AG04449 (cell line): ENCODE measurements at regions not wholly inside any gene's neighbourhood (a gene's known extent, or its start where the extent isn't known, plus 50 kb on each side); places are given as distances from the start of the nearest gene placed in this dataset.

ENCODE experiments used
- CTCF ChIA-PET: fragments of 350-600 bp; formaldehyde crosslinking; extraction: SDS; loops from one replicate; lab custom pipeline; 2021; ENCODE audit warnings: antibody characterized with exemption; lab: Yijun Ruan, JAX
- POLR2A ChIA-PET: fragments of 400-600, 350-600 bp; formaldehyde crosslinking; extraction: SDS; loops from one replicate; lab custom pipeline; 2020; ENCODE audit warnings: antibody characterized with exemption, inconsistent platforms; lab: Yijun Ruan, JAX
- DNase-seq: peaks from one replicate; pipeline ENCODE4 v3.0.0-alpha.2; 2010; ENCODE audit warnings: low read depth, low spot score
- H3K4me3 ChIP-seq: 2 replicates; pipeline ENCODE4 v1.5.1; 2011; ENCODE audit warnings: low read depth, mild to moderate bottlenecking, control low read depth, low read length
- CTCF ChIP-seq: IDR thresholded peaks from one replicate; pipeline ENCODE4 v1.5.1; 2011; ENCODE audit warnings: mild to moderate bottlenecking, moderate library complexity, low read length, control low read depth, inconsistent platforms; ENCODE audit not compliant: insufficient read depth; ENCODE audit errors: missing control alignments

GRCh38 chr1:47529520-47530098 is 91.8 kb downstream of the FOXD2 start:
- POLR2A ChIA-PET: no interaction called here
- CTCF ChIA-PET: interaction anchor here (0.7 to 6.4 kb wide), 10 partner anchors 10 to 197 kb away, joined by 3 to 38 read pairs (median 4); partner anchors contain the start of gene FOXD2
- peak; percentile 8 for TF ChIP-seq CTCF
- H3K4me3 ChIP-seq: no peak overlapping the region
- no peak for DNase-seq

- ChIA-PET POLR2A (interaction anchor here (0.6 to 1.0 kb wide), 2 partner anchors 101 to 354 kb away, joined by 3 read pairs; no protein-coding TSS in a partner anchor), CTCF (interaction anchor here (0.8 to 6.4 kb wide), 6 partner anchors 10 to 177 kb away, joined by 3 to 38 read pairs (median 4); no protein-coding TSS in a partner anchor)
- H3K4me3 ChIP-seq: peak overlapping the region; percentile 46
- TF ChIP-seq CTCF: no peak
- peak; percentile 10 for DNase-seq
Measured at GRCh38 chr1:47532921-47533792, 95.3 kb downstream of the FOXD2 start.

GRCh38 chr1:47533793-47534328 is 96.0 kb downstream of the FOXD2 start:
- no peak for DNase-seq
- ChIA-PET POLR2A (interaction anchor here (0.6 to 1.0 kb wide), 2 partner anchors 102 to 355 kb away, joined by 3 read pairs; no protein-coding TSS in a partner anchor), CTCF (interaction anchor here (1.0 to 6.4 kb wide), 3 partner anchors 98 to 176 kb away, joined by 3 to 38 read pairs (median 4); no protein-coding TSS in a partner anchor)
- H3K4me3 ChIP-seq: peak overlapping the region; percentile 12; the same call in 1 of the 2 replicates
- TF ChIP-seq CTCF: no peak

GRCh38 chr1:47534436-47534835 is 96.6 kb downstream of the FOXD2 start:
- no peak for TF ChIP-seq CTCF
- POLR2A ChIA-PET: no interaction called here
- no peak overlapping the region for H3K4me3 ChIP-seq
- no peak for DNase-seq
- CTCF ChIA-PET: no interaction called here

GRCh38 chr1:47536646-47537118 is 98.8 kb downstream of the FOXD2 start:
- H3K4me3 ChIP-seq: no peak overlapping the region
- POLR2A ChIA-PET: no interaction called here
- no peak for TF ChIP-seq CTCF
- CTCF ChIA-PET: interaction anchor here (0.9 to 1.1 kb wide), 2 partner anchors 30 to 33 kb away, joined by 3 read pairs; no protein-coding TSS in a partner anchor
- no peak for DNase-seq
